Left hindlimb (tissue), 1 donor: ENCODE measurements at regions not wholly inside any gene's neighbourhood (a gene's known extent, or its start where the extent isn't known, plus 50 kb on each side); places are given as distances from the start of the nearest gene placed in this dataset.
"Not testable (repeated sequence)": the region's sequence is repeated elsewhere in the genome, so short reads cannot be mapped to it uniquely, and the experiment has no call there.

Experiments
- DNase-seq: peaks from one replicate; pipeline ENCODE4 v3.0.0-alpha.2; 2018

- DNase-seq = no peak
These were observed 145.6 kb downstream of the HSD17B3 start for GRCh38 chr9:96156171-96156974.

- DNase-seq = no peak
These were observed 147.9 kb downstream of the HSD17B3 start for GRCh38 chr9:96154081-96154480.

GRCh38 chr9:96152550-96152949 lies 149.4 kb downstream of the HSD17B3 start:
- no peak for DNase-seq

- no peak for DNase-seq
These were observed 151.4 kb downstream of the HSD17B3 start for GRCh38 chr9:96150324-96151227.

GRCh38 chr9:96149533-96150280 lies 152.3 kb downstream of the HSD17B3 start:
- no peak for DNase-seq

GRCh38 chr9:96148634-96149532 lies 153.1 kb downstream of the HSD17B3 start:
- DNase-seq = no peak

- DNase-seq = not testable (repeated sequence)
These were observed 154.9 kb downstream of the HSD17B3 start for GRCh38 chr9:96147029-96147428.

GRCh38 chr9:96141666-96142065 lies 160.3 kb downstream of the HSD17B3 start:
- no peak for DNase-seq

- DNase-seq = no peak
These were observed 160.9 kb downstream of the HSD17B3 start for GRCh38 chr9:96141128-96141474.

GRCh38 chr9:96140296-96141127 lies 161.5 kb downstream of the HSD17B3 start:
- DNase-seq = peak; percentile 69

GRCh38 chr9:96139592-96140295 lies 162.2 kb downstream of the HSD17B3 start:
- peak; percentile 81 for DNase-seq

- no peak for DNase-seq
These were observed 163.4 kb downstream of the HSD17B3 start for GRCh38 chr9:96138616-96139015.

GRCh38 chr9:96137671-96138429 lies 164.1 kb downstream of the HSD17B3 start:
- DNase-seq = no peak

GRCh38 chr9:96136992-96137670 lies 164.8 kb downstream of the HSD17B3 start:
- peak; percentile 52 for DNase-seq

- DNase-seq = no peak
These were observed 166.2 kb downstream of the HSD17B3 start for GRCh38 chr9:96135753-96136290.

GRCh38 chr9:96135076-96135752 lies 166.8 kb downstream of the HSD17B3 start:
- no peak for DNase-seq

- DNase-seq = no peak
These were observed 168.5 kb downstream of the HSD17B3 start for GRCh38 chr9:96133321-96134021.

- DNase-seq = no peak
These were observed 170.2 kb downstream of the HSD17B3 start for GRCh38 chr9:96131825-96132224.
